A673 (cell line): ENCODE measurements at regions not wholly inside any gene's neighbourhood (a gene's known extent, or its start where the extent isn't known, plus 50 kb on each side); places are given as distances from the start of the nearest gene placed in this dataset.

Source experiments
- EZH2 ChIP-seq: fragments of 200-600 bp; sonication (generic); IDR thresholded peaks from 2 replicates; pipeline ENCODE4 v1.6.1; 2017; ENCODE audit warnings: borderline replicate concordance, low read depth, mild to moderate bottlenecking, mixed read lengths, antibody characterized with exemption, low read length; ENCODE audit not compliant: poor library complexity, severe bottlenecking
- TF ChIP-seq, protein P1 (sequence below): fragments of 300-800, 200-600 bp; sonication (generic); conservative IDR thresholded peaks from 2 replicates; pipeline ENCODE4 v1.5.1; 2017; ENCODE audit warnings: low read depth, mild to moderate bottlenecking, antibody characterized with exemption, low read length, moderate library complexity, mixed read lengths

DNA sequence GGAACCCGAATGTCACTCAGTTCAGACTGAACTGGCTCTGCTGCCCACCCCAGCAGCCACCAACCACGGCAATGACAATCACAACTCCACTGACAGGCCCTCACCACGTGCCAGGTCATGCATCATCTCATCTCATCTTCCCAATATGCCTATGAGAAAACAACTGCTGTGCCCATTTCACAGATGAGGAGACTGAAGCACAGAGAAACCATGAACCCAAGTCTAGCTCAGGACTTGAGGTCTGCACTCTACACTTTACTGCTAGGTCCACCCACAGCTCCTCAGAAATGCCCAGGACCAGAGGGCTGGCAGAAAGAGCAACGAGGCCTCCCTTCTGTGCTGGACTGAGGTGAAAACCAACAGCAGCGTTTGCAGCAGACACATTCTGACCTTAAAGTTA, 99.2 kb upstream of the LINGO1 start:
- TF ChIP-seq, protein P1, sequence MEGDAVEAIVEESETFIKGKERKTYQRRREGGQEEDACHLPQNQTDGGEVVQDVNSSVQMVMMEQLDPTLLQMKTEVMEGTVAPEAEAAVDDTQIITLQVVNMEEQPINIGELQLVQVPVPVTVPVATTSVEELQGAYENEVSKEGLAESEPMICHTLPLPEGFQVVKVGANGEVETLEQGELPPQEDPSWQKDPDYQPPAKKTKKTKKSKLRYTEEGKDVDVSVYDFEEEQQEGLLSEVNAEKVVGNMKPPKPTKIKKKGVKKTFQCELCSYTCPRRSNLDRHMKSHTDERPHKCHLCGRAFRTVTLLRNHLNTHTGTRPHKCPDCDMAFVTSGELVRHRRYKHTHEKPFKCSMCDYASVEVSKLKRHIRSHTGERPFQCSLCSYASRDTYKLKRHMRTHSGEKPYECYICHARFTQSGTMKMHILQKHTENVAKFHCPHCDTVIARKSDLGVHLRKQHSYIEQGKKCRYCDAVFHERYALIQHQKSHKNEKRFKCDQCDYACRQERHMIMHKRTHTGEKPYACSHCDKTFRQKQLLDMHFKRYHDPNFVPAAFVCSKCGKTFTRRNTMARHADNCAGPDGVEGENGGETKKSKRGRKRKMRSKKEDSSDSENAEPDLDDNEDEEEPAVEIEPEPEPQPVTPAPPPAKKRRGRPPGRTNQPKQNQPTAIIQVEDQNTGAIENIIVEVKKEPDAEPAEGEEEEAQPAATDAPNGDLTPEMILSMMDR: no peak
- no peak for TF ChIP-seq EZH2
